ENCODE measurements at regions not wholly inside any gene's neighbourhood (a gene's known extent, or its start where the extent isn't known, plus 50 kb on each side); places are given as distances from the start of the nearest gene placed in this dataset.

DNA sequence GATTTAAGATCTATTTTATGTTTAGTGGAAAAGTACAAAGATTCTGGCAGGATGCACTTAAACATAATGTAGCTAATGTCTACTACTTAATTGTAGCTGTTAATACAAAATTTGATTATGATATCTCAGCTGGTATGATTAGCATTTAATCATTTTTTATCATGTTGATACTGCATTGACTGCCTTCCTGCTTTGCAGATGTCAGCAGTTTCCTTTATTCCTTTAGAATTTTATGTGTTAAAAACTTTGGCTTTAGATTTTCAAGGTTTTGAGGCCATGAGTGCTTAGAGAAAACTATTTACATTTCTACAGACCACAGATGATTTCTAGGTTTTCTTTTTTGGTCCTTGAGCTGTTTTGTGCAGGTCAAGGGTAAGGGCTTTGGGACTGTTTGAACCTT is 152.2 kb downstream of the ZNF326 start:
- Histone ChIP-seq H4K20me1 (replicated peaks; ENCODE audit: control insufficient read depth, extremely low read depth, insufficient read depth, low read length) (no peaks in the 10 kb centered on the region), H3K79me2 (ENCODE audit: control insufficient read depth, insufficient read depth, low read length) (no peaks in the 10 kb centered on the region), H3K36me3 (ENCODE audit: control insufficient read depth in 2 of 2, extremely low read depth in 1 of 2, insufficient read depth in 2 of 2, low read length in 2 of 2) (no peaks in the 10 kb centered on the region), H3K4me2 (ENCODE audit: insufficient read depth, low read length) (no peak overlapping the region), H3K9me1 (replicated peaks; ENCODE audit: control insufficient read depth, extremely low read depth, insufficient read depth, low read length) (no peaks in the 10 kb centered on the region), H3K9me3 (replicated peaks; ENCODE audit: control insufficient read depth, insufficient read depth, low read length) (no peaks in the 10 kb centered on the region), H3K27me3 (ENCODE audit: control insufficient read depth in 2 of 2, insufficient read depth in 2 of 2, low read length in 2 of 2) (no peaks in the 10 kb centered on the region), H2AFZ (ENCODE audit: low read depth, low read length) (no peak overlapping the region), H3K27ac (ENCODE audit: insufficient read depth, low read depth, low read length) (no peak overlapping the region), H3K9ac (replicated peaks; ENCODE audit: extremely low read depth, insufficient read depth, low read length) (no peak overlapping the region), H3K4me1 (ENCODE audit: control insufficient read depth, extremely low read depth, insufficient read depth, low read length) (no peaks in the 10 kb centered on the region), H3K4me3 (replicated peaks in 1 of 3; ENCODE audit: insufficient read depth in 1 of 3, low read depth in 1 of 3, low read length in 3 of 3) (no peak overlapping the region)
- POLR2A ChIA-PET = no interaction called here
- FAIRE-seq (no peak), DNase-seq (ENCODE audit: low read depth, low spot score) (no peak)
- intact Hi-C loops (cut with micrococcal nuclease) (no loop called here), dilution Hi-C loops (cut with MboI; ENCODE audit: extremely low pct_ligation_motif_present, low sequenced_read_pairs) (no loop called here)
- BruUV-seq (replicated peaks) = no TSS peak
- no peak for TF ChIP-seq POLR2A (IDR thresholded peaks at IDR 0.05; ENCODE audit: low read depth, low read length)
- no peak for TF ChIP-seq EZH2 (IDR thresholded peaks at IDR 0.05; ENCODE audit: borderline replicate concordance, low read depth, low read length, severe bottlenecking)
- no peak for TF ChIP-seq MYC (IDR thresholded peaks at IDR 0.05; ENCODE audit: low read depth, low read length)
- no peak for TF ChIP-seq FOS (IDR thresholded peaks at IDR 0.05; ENCODE audit: borderline replicate concordance, insufficient read depth, low read length)
- TF ChIP-seq, protein P1, sequence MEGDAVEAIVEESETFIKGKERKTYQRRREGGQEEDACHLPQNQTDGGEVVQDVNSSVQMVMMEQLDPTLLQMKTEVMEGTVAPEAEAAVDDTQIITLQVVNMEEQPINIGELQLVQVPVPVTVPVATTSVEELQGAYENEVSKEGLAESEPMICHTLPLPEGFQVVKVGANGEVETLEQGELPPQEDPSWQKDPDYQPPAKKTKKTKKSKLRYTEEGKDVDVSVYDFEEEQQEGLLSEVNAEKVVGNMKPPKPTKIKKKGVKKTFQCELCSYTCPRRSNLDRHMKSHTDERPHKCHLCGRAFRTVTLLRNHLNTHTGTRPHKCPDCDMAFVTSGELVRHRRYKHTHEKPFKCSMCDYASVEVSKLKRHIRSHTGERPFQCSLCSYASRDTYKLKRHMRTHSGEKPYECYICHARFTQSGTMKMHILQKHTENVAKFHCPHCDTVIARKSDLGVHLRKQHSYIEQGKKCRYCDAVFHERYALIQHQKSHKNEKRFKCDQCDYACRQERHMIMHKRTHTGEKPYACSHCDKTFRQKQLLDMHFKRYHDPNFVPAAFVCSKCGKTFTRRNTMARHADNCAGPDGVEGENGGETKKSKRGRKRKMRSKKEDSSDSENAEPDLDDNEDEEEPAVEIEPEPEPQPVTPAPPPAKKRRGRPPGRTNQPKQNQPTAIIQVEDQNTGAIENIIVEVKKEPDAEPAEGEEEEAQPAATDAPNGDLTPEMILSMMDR (IDR thresholded peaks at IDR 0.05; ENCODE audit: extremely low read depth in 1 of 2, insufficient read depth in 1 of 2, low read depth in 1 of 2, low read length in 2 of 2) = no peak
- CTCF ChIA-PET = no interaction called here

DNA sequence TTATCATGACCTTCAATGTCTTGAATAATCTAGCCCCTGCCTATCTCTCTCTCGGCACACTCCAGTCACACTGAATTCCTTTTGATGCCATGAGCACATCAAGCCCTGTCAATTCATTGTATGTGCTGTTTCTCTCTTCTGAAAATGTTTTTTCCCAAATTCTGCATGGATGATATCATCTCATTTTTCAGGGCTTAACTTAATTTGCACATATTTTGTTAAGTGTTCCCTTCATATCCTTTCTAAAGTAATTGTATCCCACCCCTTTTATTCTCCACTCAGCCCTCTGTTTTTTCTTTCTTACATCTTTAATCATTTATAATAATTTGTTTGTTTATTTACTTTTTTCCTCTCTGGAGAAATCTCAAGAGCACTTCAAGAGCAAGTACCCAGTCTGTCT is 149.9 kb downstream of the ZNF326 start:
- ChIA-PET POLR2A (no interaction called here), CTCF (no interaction called here)
- Histone ChIP-seq H3K4me2 (ENCODE audit: insufficient read depth, low read length) (no peak overlapping the region), H3K4me1 (ENCODE audit: control insufficient read depth, extremely low read depth, insufficient read depth, low read length) (no peaks in the 10 kb centered on the region), H3K9me3 (replicated peaks; ENCODE audit: control insufficient read depth, insufficient read depth, low read length) (no peaks in the 10 kb centered on the region), H2AFZ (ENCODE audit: low read depth, low read length) (no peak overlapping the region), H3K4me3 (replicated peaks in 1 of 3; ENCODE audit: insufficient read depth in 1 of 3, low read depth in 1 of 3, low read length in 3 of 3) (no peak overlapping the region), H3K79me2 (ENCODE audit: control insufficient read depth, insufficient read depth, low read length) (no peaks in the 10 kb centered on the region), H3K9ac (replicated peaks; ENCODE audit: extremely low read depth, insufficient read depth, low read length) (no peak overlapping the region), H3K9me1 (replicated peaks; ENCODE audit: control insufficient read depth, extremely low read depth, insufficient read depth, low read length) (no peaks in the 10 kb centered on the region), H4K20me1 (replicated peaks; ENCODE audit: control insufficient read depth, extremely low read depth, insufficient read depth, low read length) (no peaks in the 10 kb centered on the region), H3K27me3 (ENCODE audit: control insufficient read depth in 2 of 2, insufficient read depth in 2 of 2, low read length in 2 of 2) (no peaks in the 10 kb centered on the region), H3K36me3 (ENCODE audit: control insufficient read depth in 2 of 2, extremely low read depth in 1 of 2, insufficient read depth in 2 of 2, low read length in 2 of 2) (no peaks in the 10 kb centered on the region), H3K27ac (ENCODE audit: insufficient read depth, low read depth, low read length) (no peak overlapping the region)
- dilution Hi-C loops (cut with MboI; ENCODE audit: extremely low pct_ligation_motif_present, low sequenced_read_pairs) = no loop called here
- DNase-seq (ENCODE audit: low read depth, low spot score) (no peak), FAIRE-seq (no peak)
- intact Hi-C loops (cut with micrococcal nuclease) = no loop called here
- TF ChIP-seq JUN (IDR thresholded peaks at IDR 0.05; ENCODE audit: borderline replicate concordance, insufficient read depth, insufficient read length, low read depth) = no peak
- TF ChIP-seq, protein P1 (IDR thresholded peaks at IDR 0.05; ENCODE audit: extremely low read depth in 1 of 2, insufficient read depth in 1 of 2, low read depth in 1 of 2, low read length in 2 of 2) = no peak
- TF ChIP-seq GATA2 (IDR thresholded peaks at IDR 0.05; ENCODE audit: insufficient read depth, insufficient read length, low read depth, low read length) = no peak
- no peak for TF ChIP-seq POLR2A (IDR thresholded peaks at IDR 0.05; ENCODE audit: low read depth, low read length)
- TF ChIP-seq FOS (IDR thresholded peaks at IDR 0.05; ENCODE audit: borderline replicate concordance, insufficient read depth, low read length) = no peak
- TF ChIP-seq POLR2AphosphoS5 (IDR thresholded peaks at IDR 0.05; ENCODE audit: insufficient read depth, low read depth, low read length) = no peak
- no peak for TF ChIP-seq EZH2 (IDR thresholded peaks at IDR 0.05; ENCODE audit: borderline replicate concordance, low read depth, low read length, severe bottlenecking)
- TF ChIP-seq MYC (IDR thresholded peaks at IDR 0.05; ENCODE audit: low read depth, low read length) = no peak
- TF ChIP-seq, protein P2, sequence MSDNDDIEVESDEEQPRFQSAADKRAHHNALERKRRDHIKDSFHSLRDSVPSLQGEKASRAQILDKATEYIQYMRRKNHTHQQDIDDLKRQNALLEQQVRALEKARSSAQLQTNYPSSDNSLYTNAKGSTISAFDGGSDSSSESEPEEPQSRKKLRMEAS (IDR thresholded peaks at IDR 0.05; ENCODE audit: insufficient read depth, insufficient read length) = no peak
- no TSS peak for BruUV-seq (replicated peaks)

Measured in endothelial cell of umbilical vein (primary cell).